Stimulated activated naive B cell treated with anti-CD40 and anti-IgM and Interleukin-4, amounts not matched to agents 10 μg/mL and 1 μg/mL and 100 μg/mL, for 72 hours (primary cell): ENCODE measurements at regions not wholly inside any gene's neighbourhood (a gene's known extent, or its start where the extent isn't known, plus 50 kb on each side); places are given as distances from the start of the nearest gene placed in this dataset.
"Not testable (repeated sequence)": the region's sequence is repeated elsewhere in the genome, so short reads cannot be mapped to it uniquely, and the experiment has no call there.

Source experiments
- ATAC-seq, 2 donors: fragments of 150-1000 bp; cut with Tn5 transposase; replicated peaks; 2 replicates each; pipeline ENCODE4 v1.10.0; 2021; ENCODE audit warnings: moderate library complexity in 1 of 2
- DNase-seq: peaks from one replicate; pipeline ENCODE4 v3.0.0; 2021
- H3K27ac Mint-ChIP-seq: one replicate; pipeline ENCODE4 v1.8.0; 2022; ENCODE audit warnings: mild to moderate bottlenecking, mixed read lengths
- H3K27me3 Mint-ChIP-seq, 2 donors: one replicate each; pipeline ENCODE4 v1.8.0; 2022; ENCODE audit warnings: mixed read lengths in 2 of 2
- H3K36me3 Mint-ChIP-seq, 2 donors: one replicate each; pipeline ENCODE4 v1.8.0; 2022; ENCODE audit warnings: mixed read lengths in 2 of 2, mild to moderate bottlenecking in 1 of 2
- H3K4me1 Mint-ChIP-seq, 2 donors: one replicate each; pipeline ENCODE4 v1.8.0; 2022; ENCODE audit warnings: mixed read lengths in 2 of 2, mild to moderate bottlenecking in 1 of 2
- H3K4me3 Mint-ChIP-seq, 2 donors: one replicate each; pipeline ENCODE4 v1.8.0; 2022; ENCODE audit warnings: mild to moderate bottlenecking in 2 of 2, mixed read lengths in 2 of 2, moderate library complexity in 1 of 2
- H3K9me3 Mint-ChIP-seq, 2 donors: one replicate each; pipeline ENCODE4 v1.8.0; 2022; ENCODE audit warnings: mixed read lengths in 2 of 2, mild to moderate bottlenecking in 1 of 2

- Mint-ChIP-seq H3K27me3 (peaks cover 0 to 2% of the 10 kb centered on the region in 2 donors), H3K4me3 (no peak overlapping the region), H3K27ac (no peak overlapping the region), H3K36me3 (no peaks in the 10 kb centered on the region), H3K4me1 (no peaks in the 10 kb centered on the region), H3K9me3 (peaks cover under 1 to 6% of the 10 kb centered on the region in 2 donors)
- DNase-seq, result no peak
- no peak for ATAC-seq
Observed at GRCh38 chr3:106842151-106842550, 535.1 kb upstream of the CCDC54 start.

GRCh38 chr3:106844638-106845037, 532.6 kb upstream of the CCDC54 start:
- Mint-ChIP-seq H3K36me3 (no peaks in the 10 kb centered on the region), H3K27ac (no peak overlapping the region)

GRCh38 chr3:106848099-106848498, 529.1 kb upstream of the CCDC54 start:
- H3K4me3 Mint-ChIP-seq, result no peak overlapping the region
- DNase-seq, result no peak
- no peaks in the 10 kb centered on the region for H3K27me3 Mint-ChIP-seq
- H3K9me3 Mint-ChIP-seq, result no peaks in the 10 kb centered on the region
- no peaks in the 10 kb centered on the region for H3K36me3 Mint-ChIP-seq
- H3K4me1 Mint-ChIP-seq, result no peaks in the 10 kb centered on the region
- H3K27ac Mint-ChIP-seq, result no peak overlapping the region
- no peak for ATAC-seq

More at GRCh38 chr3:106844638-106845037, 532.6 kb upstream of the CCDC54 start:
- Mint-ChIP-seq H3K27me3 (no peaks in the 10 kb centered on the region), H3K4me1 (no peaks in the 10 kb centered on the region), H3K4me3 (no peak overlapping the region), H3K9me3 (no peaks in the 10 kb centered on the region)
- ATAC-seq (no peak), DNase-seq (no peak)

DNA sequence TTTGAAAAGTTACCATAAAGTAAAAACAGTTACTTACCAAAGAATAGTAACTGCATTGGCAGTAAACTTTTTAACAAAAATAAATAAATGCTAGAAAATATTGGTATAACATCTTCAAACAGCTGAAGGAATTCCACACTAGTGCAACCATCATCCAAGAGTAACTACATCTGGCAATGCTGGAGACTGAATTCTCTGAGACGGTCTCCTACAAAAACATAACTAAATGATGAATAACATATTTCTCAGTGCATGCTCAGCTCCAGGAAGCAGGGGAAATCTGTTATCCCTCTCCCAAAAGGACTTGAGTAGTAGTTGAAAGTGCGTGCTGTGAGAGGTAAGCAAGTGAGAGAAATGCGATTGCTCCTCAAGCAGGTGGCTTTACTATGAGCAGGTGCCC, 526.8 kb upstream of the CCDC54 start:
- H3K27ac Mint-ChIP-seq, result no peak overlapping the region
- ATAC-seq (no peak), DNase-seq (no peak)
- H3K9me3 Mint-ChIP-seq, result peaks cover 0 to 3% of the 10 kb centered on the region in 2 donors
- H3K36me3 Mint-ChIP-seq, result no peaks in the 10 kb centered on the region
- H3K27me3 Mint-ChIP-seq, result no peaks in the 10 kb centered on the region
- H3K4me1 Mint-ChIP-seq, result no peaks in the 10 kb centered on the region
- H3K4me3 Mint-ChIP-seq, result no peak overlapping the region

DNA sequence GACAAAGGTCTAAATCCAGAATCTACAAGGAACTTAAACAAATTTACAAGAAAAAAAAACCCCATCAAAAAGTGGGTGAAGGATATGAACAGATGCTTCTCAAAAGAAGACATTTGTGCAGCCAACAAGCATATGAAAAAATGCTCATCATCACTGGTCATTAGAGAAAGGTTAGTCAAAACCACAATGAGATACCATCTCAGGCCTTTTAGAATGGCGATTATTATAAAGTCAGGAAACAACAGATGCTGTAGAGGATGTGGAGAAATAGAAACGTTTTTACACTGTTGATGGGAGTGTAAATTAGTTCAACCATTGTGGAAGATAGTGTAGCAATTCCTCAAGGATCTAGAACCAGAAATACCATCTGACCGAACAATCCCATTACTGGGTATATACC, 518.9 kb upstream of the CCDC54 start:
- not testable (repeated sequence) for H3K9me3 Mint-ChIP-seq, DNase-seq, H3K36me3 Mint-ChIP-seq, H3K4me3 Mint-ChIP-seq, H3K27me3 Mint-ChIP-seq, ATAC-seq, H3K4me1 Mint-ChIP-seq, H3K27ac Mint-ChIP-seq

DNA sequence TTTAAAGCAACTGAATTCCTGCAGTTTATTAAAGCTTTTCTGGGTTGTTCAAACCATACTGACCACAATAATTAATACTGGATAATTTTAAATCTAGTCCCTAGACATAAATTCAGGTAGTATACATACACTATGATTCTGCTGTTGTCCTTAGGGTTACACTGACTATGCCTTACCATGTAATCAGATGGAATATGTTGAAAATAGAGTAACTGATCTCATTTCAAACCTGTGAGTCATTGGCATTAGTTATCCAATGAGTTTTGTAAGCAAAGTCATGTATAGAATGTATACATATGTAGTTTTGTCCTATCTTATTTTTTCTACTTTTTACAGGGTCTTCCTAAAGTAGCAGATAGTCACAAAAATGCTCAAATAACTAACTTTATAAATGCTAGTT, 517.1 kb upstream of the CCDC54 start:
- DNase-seq (no peak), ATAC-seq (no peak)
- Mint-ChIP-seq H3K4me1 (no peaks in the 10 kb centered on the region), H3K27me3 (no peaks in the 10 kb centered on the region), H3K4me3 (no peak overlapping the region), H3K9me3 (peaks cover 0 to 9% of the 10 kb centered on the region in 2 donors), H3K27ac (no peak overlapping the region), H3K36me3 (no peaks in the 10 kb centered on the region)

DNA sequence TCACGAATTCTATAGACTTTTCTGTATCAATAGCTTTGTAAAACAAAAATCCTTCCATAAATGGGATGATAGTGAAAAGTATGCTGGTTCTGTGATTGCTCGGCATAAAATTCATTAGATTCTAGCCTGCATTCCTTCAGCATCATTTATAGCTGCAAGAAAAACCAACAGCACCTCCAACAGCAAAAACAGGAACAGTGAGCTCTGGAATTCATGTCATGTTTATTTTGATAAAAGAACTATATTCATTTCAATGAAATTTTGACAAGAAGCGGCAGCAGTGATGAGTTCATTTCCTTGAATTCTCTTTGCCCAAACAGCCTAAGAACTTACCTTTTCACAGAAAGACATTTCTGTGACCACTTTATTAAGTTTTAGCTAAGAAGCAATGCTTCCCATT, 515.2 kb upstream of the CCDC54 start:
- DNase-seq, result no peak
- H3K4me1 Mint-ChIP-seq, result no peaks in the 10 kb centered on the region
- no peaks in the 10 kb centered on the region for H3K36me3 Mint-ChIP-seq
- H3K4me3 Mint-ChIP-seq, result no peak overlapping the region
- no peak for ATAC-seq
- no peaks in the 10 kb centered on the region for H3K27me3 Mint-ChIP-seq
- H3K27ac Mint-ChIP-seq, result no peak overlapping the region
- H3K9me3 Mint-ChIP-seq, result peaks cover 4 to 10% of the 10 kb centered on the region in 2 donors

- no peak overlapping the region for H3K27ac Mint-ChIP-seq
- no peaks in the 10 kb centered on the region for H3K36me3 Mint-ChIP-seq
Observed at GRCh38 chr3:106877627-106878026, 499.6 kb upstream of the CCDC54 start.

GRCh38 chr3:106880206-106880605, 497.0 kb upstream of the CCDC54 start:
- Mint-ChIP-seq H3K4me1 (no peaks in the 10 kb centered on the region), H3K36me3 (no peaks in the 10 kb centered on the region), H3K9me3 (peaks cover 0 to under 1% of the 10 kb centered on the region in 2 donors), H3K27me3 (no peaks in the 10 kb centered on the region), H3K27ac (no peak overlapping the region), H3K4me3 (no peak overlapping the region)
- ATAC-seq (no peak), DNase-seq (no peak)

More at GRCh38 chr3:106877627-106878026, 499.6 kb upstream of the CCDC54 start:
- H3K27me3 Mint-ChIP-seq, result no peaks in the 10 kb centered on the region
- ATAC-seq (no peak), DNase-seq (no peak)
- H3K4me3 Mint-ChIP-seq, result no peak overlapping the region
- H3K9me3 Mint-ChIP-seq, result no peaks in the 10 kb centered on the region
- H3K4me1 Mint-ChIP-seq, result no peaks in the 10 kb centered on the region

DNA sequence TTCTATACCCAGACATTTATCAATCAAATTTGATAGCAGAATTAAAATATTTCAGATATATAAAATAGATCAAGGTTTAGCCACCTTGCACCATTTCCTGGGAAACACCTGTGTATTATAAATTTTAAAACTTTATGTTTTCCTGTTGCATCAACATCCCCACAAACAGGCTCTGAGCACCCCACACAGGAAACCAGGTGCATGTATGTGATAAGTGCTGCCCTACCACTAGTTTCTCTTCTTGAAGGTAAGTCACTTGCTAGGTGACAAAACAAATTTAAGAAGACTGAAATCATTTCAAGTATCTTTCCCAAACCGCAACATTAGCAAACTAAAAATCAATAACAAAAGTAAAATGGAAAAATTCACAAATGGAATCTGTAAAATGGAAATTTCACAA, 496.1 kb upstream of the CCDC54 start:
- Mint-ChIP-seq H3K27me3 (no peaks in the 10 kb centered on the region), H3K9me3 (peaks cover 0 to 5% of the 10 kb centered on the region in 2 donors), H3K36me3 (no peaks in the 10 kb centered on the region), H3K27ac (no peak overlapping the region), H3K4me3 (no peak overlapping the region), H3K4me1 (no peaks in the 10 kb centered on the region)
- DNase-seq (no peak), ATAC-seq (no peak)

DNA sequence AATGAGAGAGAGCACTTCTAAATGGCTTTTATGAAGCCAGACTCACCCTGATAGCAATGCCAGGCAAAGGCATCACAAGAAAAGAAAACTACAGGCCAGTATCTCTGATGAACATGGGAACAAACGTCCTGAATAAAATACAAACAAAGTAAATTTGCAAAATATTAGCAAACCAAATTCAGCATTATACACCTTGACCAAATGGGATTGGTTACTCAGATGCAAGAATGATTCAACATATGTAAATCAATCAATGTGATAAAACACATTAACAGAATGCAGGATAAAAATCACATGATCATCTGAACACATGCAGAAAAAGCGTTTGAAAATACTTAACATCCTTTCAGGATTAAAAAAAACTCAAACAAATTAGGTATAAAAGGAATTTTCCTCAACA, 494.9 kb upstream of the CCDC54 start:
- Mint-ChIP-seq H3K4me3 (no peak overlapping the region), H3K36me3 (no peaks in the 10 kb centered on the region), H3K27me3 (no peaks in the 10 kb centered on the region), H3K4me1 (no peaks in the 10 kb centered on the region), H3K27ac (no peak overlapping the region), H3K9me3 (peaks cover 0 to 5% of the 10 kb centered on the region in 2 donors)
- ATAC-seq (no peak), DNase-seq (no peak)

DNA sequence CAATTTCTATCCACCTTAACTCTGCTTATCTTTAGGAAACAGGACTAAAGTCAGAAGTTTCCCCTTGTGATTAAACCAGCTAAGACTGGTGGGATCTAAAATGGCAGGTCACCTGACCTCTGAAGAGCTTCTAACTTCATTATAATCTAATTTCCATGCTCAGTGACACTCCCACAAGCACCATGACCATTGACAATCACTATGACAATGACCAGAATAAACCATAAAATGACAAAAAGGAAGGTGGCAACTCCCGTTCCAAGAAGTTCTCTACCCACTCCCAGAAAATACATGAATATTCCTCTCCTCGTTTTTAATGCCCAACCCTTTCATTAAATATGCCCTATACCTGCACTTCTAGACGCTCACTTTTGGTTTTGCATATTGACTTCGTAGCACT, 471.2 kb upstream of the CCDC54 start:
- Mint-ChIP-seq H3K27me3 (no peaks in the 10 kb centered on the region), H3K36me3 (no peaks in the 10 kb centered on the region), H3K9me3 (peaks cover 0 to 8% of the 10 kb centered on the region in 2 donors), H3K4me3 (no peak overlapping the region), H3K4me1 (no peaks in the 10 kb centered on the region), H3K27ac (no peak overlapping the region)
- no peak for ATAC-seq
- no peak for DNase-seq

DNA sequence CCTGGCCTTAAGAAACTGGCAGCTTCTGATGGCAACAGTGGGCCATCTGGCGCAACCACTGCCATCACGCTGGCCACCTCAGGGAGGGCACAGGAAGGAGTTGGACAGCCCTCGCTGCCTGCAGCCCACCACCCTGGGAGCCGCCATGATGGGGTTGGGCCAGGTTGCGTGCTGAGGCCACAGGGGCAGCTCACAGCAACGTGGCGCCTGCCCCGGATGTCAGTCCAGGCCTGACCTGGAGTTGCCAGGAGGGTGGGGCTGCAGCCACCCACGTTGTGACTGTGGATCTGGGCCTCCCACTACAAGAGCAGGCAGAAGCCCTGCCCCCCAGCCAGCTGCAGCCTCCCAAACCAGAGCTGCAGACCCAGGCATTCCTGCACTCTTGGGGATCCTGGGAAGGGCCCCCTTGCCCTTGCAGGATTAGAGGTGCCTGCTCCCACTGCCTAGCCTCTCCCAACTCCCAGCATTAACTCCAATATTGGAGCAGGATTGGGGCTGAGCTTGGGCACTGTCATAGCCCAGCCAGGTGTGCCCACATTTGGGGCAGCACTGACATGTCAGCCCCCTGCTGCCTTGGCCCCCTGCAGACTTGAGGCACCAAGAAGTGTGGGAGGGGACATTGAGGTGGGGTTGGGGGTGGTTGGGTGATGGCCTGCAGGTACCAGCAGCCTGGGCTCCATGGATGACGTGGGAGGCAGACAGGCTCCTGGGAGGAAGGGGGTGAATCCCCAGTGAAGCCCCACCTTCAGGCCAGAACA, 468.9 kb upstream of the CCDC54 start:
- DNase-seq (no peak), ATAC-seq (no peak)
- H3K36me3 Mint-ChIP-seq, result no peaks in the 10 kb centered on the region
- peaks cover 0 to under 1% of the 10 kb centered on the region in 2 donors for H3K27me3 Mint-ChIP-seq
- no peak overlapping the region for H3K4me3 Mint-ChIP-seq
- H3K9me3 Mint-ChIP-seq, result peaks cover 0 to 8% of the 10 kb centered on the region in 2 donors
- no peaks in the 10 kb centered on the region for H3K4me1 Mint-ChIP-seq
- H3K27ac Mint-ChIP-seq, result no peak overlapping the region

GRCh38 chr3:106913111-106913698, 464.0 kb upstream of the CCDC54 start:
- no peak for DNase-seq
- Mint-ChIP-seq H3K4me3 (no peak overlapping the region), H3K9me3 (peaks cover 0 to 8% of the 10 kb centered on the region in 2 donors), H3K27ac (no peak overlapping the region), H3K4me1 (no peaks in the 10 kb centered on the region), H3K36me3 (no peaks in the 10 kb centered on the region), H3K27me3 (peaks cover 0 to 7% of the 10 kb centered on the region in 2 donors)
- ATAC-seq, result no peak

DNA sequence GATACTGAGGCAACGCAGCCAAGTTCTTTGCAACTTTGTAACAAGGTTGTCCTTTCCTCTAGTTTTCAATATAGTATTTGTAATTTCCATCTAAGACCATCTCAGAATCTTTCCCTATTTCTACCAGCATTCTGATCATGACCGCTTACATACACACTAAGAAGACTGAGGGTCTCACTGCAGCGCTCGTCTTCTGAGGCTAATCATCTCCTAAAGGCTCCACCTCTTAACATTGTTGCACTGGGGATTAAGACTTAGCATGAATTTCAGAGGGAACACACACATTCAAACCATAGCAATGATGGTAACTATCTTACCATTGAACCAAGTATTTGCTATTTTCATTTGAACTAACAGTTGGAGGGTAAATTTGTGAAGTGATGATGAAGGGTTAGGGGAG, 463.3 kb upstream of the CCDC54 start:
- Mint-ChIP-seq H3K9me3 (peaks cover 0 to 8% of the 10 kb centered on the region in 2 donors), H3K27me3 (peaks cover 0 to 7% of the 10 kb centered on the region in 2 donors), H3K36me3 (no peaks in the 10 kb centered on the region), H3K4me1 (no peaks in the 10 kb centered on the region), H3K4me3 (no peak overlapping the region), H3K27ac (no peak overlapping the region)
- DNase-seq (no peak), ATAC-seq (no peak)
